GM19099 (cell line): ENCODE measurements at regions not wholly inside any gene's neighbourhood (a gene's known extent, or its start where the extent isn't known, plus 50 kb on each side); places are given as distances from the start of the nearest gene placed in this dataset.

Source experiments
- POLR2A ChIP-seq: IDR thresholded peaks from 3 replicates; pipeline ENCODE4 v1.6.1; 2011; ENCODE audit warnings: low read depth; ENCODE audit not compliant: insufficient read length; ENCODE audit errors: extremely low read depth

GRCh38 chr13:30133996-30134395 lies 173.4 kb downstream of the KATNAL1 start:
- TF ChIP-seq POLR2A, result no peak

GRCh38 chr13:30133554-30133912 lies 173.8 kb downstream of the KATNAL1 start:
- no peak for TF ChIP-seq POLR2A

- TF ChIP-seq POLR2A, result no peak
Observed at GRCh38 chr13:30132623-30133553, 174.5 kb downstream of the KATNAL1 start.

- TF ChIP-seq POLR2A, result no peak
Observed at GRCh38 chr13:30129411-30129810, 177.9 kb downstream of the KATNAL1 start.

GRCh38 chr13:30128591-30128990 lies 178.8 kb downstream of the KATNAL1 start:
- TF ChIP-seq POLR2A, result no peak

GRCh38 chr13:30128095-30128494 lies 179.3 kb downstream of the KATNAL1 start:
- no peak for TF ChIP-seq POLR2A

GRCh38 chr13:30126903-30127428 lies 180.4 kb downstream of the KATNAL1 start:
- TF ChIP-seq POLR2A, result no peak

GRCh38 chr13:30125422-30126073 lies 181.8 kb downstream of the KATNAL1 start:
- TF ChIP-seq POLR2A, result no peak

GRCh38 chr13:30124131-30124768 lies 183.1 kb downstream of the KATNAL1 start:
- no peak for TF ChIP-seq POLR2A

- no peak for TF ChIP-seq POLR2A
Observed at GRCh38 chr13:30123575-30123974, 183.8 kb downstream of the KATNAL1 start.

GRCh38 chr13:30121666-30122065 lies 185.7 kb downstream of the KATNAL1 start:
- TF ChIP-seq POLR2A, result no peak

- TF ChIP-seq POLR2A, result no peak
Observed at GRCh38 chr13:30121244-30121643, 186.1 kb downstream of the KATNAL1 start.

- no peak for TF ChIP-seq POLR2A
Observed at GRCh38 chr13:30120133-30120822, 187.1 kb downstream of the KATNAL1 start.

- no peak for TF ChIP-seq POLR2A
Observed at GRCh38 chr13:30119476-30119875, 187.9 kb downstream of the KATNAL1 start.

GRCh38 chr13:30116379-30116778 lies 191.0 kb downstream of the KATNAL1 start:
- TF ChIP-seq POLR2A, result no peak
